WERI-Rb-1 (cell line): ENCODE measurements at regions not wholly inside any gene's neighbourhood (a gene's known extent, or its start where the extent isn't known, plus 50 kb on each side); places are given as distances from the start of the nearest gene placed in this dataset.

Experiments used
- DNase-seq: peaks from one replicate; pipeline ENCODE4 v3.0.0-alpha.2; 2020
- H3K27ac ChIP-seq: fragments of 250-450 bp; sonication (Bioruptor Pico); 2 replicates; pipeline ENCODE4 v1.5.1; 2020; ENCODE audit warnings: mild to moderate bottlenecking, moderate library complexity
- H3K27me3 ChIP-seq: fragments of 250-450 bp; sonication (Bioruptor Pico); 2 replicates; pipeline ENCODE4 v1.5.1; 2021; ENCODE audit warnings: mild to moderate bottlenecking, low read depth, moderate library complexity; ENCODE audit not compliant: insufficient read depth, severe bottlenecking
- H3K36me3 ChIP-seq: fragments of 250-450 bp; sonication (Bioruptor Pico); 2 replicates; pipeline ENCODE4 v1.5.1; 2020; ENCODE audit warnings: mild to moderate bottlenecking, moderate library complexity
- H3K4me3 ChIP-seq: 2 replicates; pipeline ENCODE4 v1.5.1; 2011; ENCODE audit warnings: low read depth, mild to moderate bottlenecking, control low read depth, low read length
- H3K9me3 ChIP-seq: fragments of 250-450 bp; sonication (Bioruptor Pico); 2 replicates; pipeline ENCODE4 v1.5.1; 2021; ENCODE audit warnings: mild to moderate bottlenecking, moderate library complexity; ENCODE audit not compliant: severe bottlenecking
- TF ChIP-seq, protein P1 (sequence below): IDR thresholded peaks from 2 replicates; pipeline ENCODE4 v1.5.1; 2011; ENCODE audit warnings: low read depth, mild to moderate bottlenecking, control low read depth, inconsistent platforms, low read length

DNA sequence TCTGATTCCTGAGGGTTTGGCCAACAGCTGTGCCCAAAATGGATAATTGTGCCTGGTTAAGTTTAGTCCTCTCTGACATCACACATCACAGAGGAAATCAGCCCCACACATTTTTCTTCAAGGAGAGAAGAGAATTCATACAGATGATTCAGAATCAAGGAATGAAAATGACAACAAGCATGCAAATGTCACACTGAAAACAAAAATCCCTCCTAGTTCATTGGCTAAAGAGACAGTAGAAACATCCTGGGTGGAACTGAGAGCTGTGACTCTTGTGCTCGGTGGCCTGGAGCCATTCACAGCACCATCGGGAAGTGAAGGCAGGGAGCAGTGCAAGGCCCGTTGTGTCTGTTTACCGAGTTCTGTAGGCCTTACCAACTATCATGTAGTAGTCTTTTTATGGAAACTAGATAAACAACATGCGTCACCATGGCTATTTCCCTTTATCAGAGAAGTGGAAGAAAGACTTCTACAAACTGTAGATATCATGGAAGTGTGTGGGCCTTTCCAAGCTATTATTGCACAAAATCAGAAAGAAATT, 81.7 kb upstream of the TENT5A start:
- no peak for DNase-seq
- Histone ChIP-seq H3K4me3 (no peak overlapping the region), H3K27ac (no peak overlapping the region), H3K27me3 (no peaks in the 10 kb centered on the region), H3K9me3 (no peaks in the 10 kb centered on the region), H3K36me3 (no peaks in the 10 kb centered on the region)
- TF ChIP-seq, protein P1, sequence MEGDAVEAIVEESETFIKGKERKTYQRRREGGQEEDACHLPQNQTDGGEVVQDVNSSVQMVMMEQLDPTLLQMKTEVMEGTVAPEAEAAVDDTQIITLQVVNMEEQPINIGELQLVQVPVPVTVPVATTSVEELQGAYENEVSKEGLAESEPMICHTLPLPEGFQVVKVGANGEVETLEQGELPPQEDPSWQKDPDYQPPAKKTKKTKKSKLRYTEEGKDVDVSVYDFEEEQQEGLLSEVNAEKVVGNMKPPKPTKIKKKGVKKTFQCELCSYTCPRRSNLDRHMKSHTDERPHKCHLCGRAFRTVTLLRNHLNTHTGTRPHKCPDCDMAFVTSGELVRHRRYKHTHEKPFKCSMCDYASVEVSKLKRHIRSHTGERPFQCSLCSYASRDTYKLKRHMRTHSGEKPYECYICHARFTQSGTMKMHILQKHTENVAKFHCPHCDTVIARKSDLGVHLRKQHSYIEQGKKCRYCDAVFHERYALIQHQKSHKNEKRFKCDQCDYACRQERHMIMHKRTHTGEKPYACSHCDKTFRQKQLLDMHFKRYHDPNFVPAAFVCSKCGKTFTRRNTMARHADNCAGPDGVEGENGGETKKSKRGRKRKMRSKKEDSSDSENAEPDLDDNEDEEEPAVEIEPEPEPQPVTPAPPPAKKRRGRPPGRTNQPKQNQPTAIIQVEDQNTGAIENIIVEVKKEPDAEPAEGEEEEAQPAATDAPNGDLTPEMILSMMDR = no peak

DNA sequence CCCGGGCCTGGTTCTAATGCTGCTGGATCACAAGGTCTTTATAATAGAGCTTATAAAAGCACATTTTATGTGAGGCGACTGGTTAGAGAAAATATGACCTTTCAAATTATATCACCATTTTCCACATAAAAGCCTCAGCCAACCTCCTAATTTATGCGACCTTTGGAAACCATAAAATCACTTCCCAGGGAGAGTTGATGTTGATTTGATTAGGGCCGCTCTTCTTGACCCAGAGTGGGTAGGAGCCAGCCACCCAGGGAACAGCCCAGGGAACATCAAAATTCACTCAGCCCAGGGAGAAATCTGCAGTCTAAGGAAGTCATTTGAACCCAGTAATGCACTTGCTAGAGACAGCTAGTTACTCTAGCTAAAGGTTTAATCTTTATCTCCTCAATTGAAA, 79.8 kb upstream of the TENT5A start:
- Histone ChIP-seq H3K4me3 (no peak overlapping the region), H3K27me3 (no peaks in the 10 kb centered on the region), H3K27ac (no peak overlapping the region), H3K9me3 (no peaks in the 10 kb centered on the region), H3K36me3 (no peaks in the 10 kb centered on the region)
- TF ChIP-seq, protein P1 = no peak
- DNase-seq = no peak

DNA sequence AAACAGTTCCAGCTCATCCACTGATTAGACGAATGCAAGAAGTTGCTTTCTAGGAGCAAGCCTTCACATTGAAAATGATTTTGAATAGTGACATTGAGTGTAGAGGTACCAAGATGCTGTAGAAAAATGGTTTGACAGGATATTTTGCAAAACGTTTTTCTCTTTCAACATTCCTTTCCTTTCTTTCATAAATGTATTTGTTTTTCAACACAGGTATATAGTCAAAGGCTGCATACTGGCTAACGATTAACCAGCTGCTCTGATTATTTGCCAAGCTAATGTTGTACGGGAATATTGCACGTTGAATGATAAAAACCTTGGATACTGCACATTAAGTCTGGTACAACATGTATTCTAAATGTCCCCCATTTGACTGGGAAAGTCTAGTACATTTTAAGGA, 78.8 kb upstream of the TENT5A start:
- no peak overlapping the region for H3K27ac ChIP-seq
- no peaks in the 10 kb centered on the region for H3K9me3 ChIP-seq
- TF ChIP-seq, protein P1 = no peak
- H3K4me3 ChIP-seq = no peak overlapping the region
- no peaks in the 10 kb centered on the region for H3K36me3 ChIP-seq
- H3K27me3 ChIP-seq = no peaks in the 10 kb centered on the region
- DNase-seq = no peak

DNA sequence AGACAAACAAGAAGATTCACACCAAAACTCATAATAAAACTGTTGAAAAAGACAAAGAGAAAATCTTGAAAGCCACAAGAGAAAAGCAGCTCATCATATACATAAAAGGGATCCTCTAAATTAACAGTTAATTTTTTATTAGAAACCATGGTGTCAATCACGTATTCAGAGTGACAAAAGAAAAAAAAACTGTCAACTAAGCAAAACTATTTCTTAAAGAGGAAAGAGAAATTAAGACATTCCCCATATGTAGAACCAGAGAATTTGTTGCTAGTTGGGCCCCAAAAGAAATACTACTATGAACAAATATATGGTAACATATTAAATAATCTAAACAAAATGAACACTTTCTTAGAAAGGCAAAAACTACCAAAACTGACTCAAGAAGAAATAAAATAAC, 74.3 kb upstream of the TENT5A start:
- H3K4me3 ChIP-seq = no peak overlapping the region
- no peak for DNase-seq

DNA sequence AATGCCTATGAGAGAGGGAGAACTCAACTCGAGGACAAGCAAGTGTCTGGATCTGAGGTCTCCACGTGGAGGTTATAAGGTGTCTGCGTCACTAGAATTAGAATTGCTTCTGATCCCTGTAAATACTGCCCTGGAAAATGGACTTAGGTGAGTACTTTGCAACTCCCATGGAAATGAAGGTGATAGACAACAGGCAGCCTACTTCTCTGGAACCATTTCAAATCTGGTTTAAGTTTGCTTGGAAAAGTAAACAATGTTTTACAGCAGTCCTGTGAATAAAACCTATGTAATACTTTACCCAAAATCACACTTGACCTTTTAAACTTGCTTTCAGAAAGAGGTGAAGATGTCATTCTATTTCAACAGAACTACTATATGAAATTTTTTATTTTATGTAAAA, 70.1 kb upstream of the TENT5A start:
- Histone ChIP-seq H3K27ac (no peak overlapping the region), H3K27me3 (no peaks in the 10 kb centered on the region), H3K4me3 (no peak overlapping the region), H3K36me3 (no peaks in the 10 kb centered on the region), H3K9me3 (no peaks in the 10 kb centered on the region)
- TF ChIP-seq, protein P1 = no peak
- no peak for DNase-seq

More for the DNA sequence above, 74.3 kb upstream of the TENT5A start:
- TF ChIP-seq, protein P1 = no peak
- Histone ChIP-seq H3K27ac (no peak overlapping the region), H3K9me3 (no peaks in the 10 kb centered on the region), H3K36me3 (no peaks in the 10 kb centered on the region), H3K27me3 (no peaks in the 10 kb centered on the region)

DNA sequence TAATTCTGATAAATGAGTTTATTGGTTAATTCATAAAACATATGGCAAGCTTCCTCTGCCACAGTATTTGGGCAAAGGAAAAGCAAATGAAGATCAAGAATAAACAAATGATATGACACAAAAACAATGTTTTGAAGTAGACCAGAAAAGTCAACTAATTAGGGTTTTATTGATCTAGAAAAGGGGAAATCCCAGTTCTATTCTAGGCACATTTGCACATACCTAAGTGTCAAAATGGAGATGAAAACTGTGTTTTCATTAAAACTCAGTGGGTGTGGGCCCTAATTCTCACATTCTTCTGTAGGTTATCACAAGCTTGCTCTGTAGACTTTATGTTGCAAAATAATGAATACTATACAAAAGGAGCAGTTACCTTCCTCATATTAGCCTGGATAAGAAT, 69.0 kb upstream of the TENT5A start:
- H3K9me3 ChIP-seq = no peaks in the 10 kb centered on the region
- no peak overlapping the region for H3K27ac ChIP-seq
- no peak for DNase-seq
- no peaks in the 10 kb centered on the region for H3K27me3 ChIP-seq
- TF ChIP-seq, protein P1 = no peak
- no peak overlapping the region for H3K4me3 ChIP-seq
- no peaks in the 10 kb centered on the region for H3K36me3 ChIP-seq
